IPS DF 4.7 (cell line): ENCODE measurements at regions not wholly inside any gene's neighbourhood (a gene's known extent, or its start where the extent isn't known, plus 50 kb on each side); places are given as distances from the start of the nearest gene placed in this dataset.
"Not testable (repeated sequence)": the region's sequence is repeated elsewhere in the genome, so short reads cannot be mapped to it uniquely, and the experiment has no call there.

Experiments
- DNase-seq: peaks from one replicate; pipeline ENCODE4 v3.0.0-alpha.2; 2013; ENCODE audit warnings: low spot score; ENCODE audit errors: extremely low read depth

DNA sequence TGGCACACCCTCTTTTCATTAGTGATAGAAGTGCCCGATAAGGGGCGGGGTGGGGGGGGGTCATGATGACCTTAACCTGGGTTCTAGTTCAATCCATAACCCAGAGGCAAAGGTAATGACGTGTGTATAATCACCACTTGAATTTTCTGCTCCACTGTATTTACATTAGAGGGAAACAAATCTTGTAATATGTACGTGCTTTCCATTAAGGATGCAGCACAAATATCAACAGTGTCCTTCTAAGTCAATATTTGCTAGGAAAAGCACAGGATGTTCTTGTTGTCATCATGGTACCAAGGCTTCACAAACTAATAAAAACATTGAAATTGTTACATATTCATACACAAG is 121.2 kb upstream of the SLC38A2 start:
- DNase-seq, result no peak

DNA sequence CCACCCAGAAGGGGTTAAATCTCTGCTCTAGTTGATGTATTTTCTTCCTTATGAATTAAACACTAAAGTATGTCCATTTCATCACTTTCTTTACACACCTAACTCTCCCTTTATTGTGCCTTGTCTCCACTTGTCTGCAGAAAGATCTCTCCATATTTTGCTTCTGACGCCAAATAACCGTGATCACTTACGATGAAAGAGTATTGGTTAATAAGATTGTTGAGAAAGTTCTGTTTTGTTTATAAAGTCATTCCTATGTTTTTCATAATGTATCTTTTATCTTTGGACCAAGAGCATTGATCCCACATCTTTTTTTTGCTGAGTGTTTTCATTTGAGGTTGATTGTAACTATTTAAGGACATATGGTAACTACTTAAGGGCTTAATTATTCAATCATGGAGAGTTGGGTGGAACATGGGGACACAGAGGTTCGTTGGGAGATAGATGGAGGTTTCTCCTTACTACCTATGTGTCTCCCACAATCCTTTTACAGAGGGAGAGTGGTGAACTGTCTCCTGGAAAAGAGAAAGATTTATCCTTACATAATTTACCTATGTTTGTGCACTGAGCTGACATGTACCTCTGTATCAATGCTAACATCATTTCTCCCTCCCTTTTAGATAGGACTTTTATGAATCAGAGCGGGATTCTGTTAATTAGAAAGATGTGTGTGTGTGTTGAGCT is 120.7 kb upstream of the SLC38A2 start:
- no peak for DNase-seq

DNA sequence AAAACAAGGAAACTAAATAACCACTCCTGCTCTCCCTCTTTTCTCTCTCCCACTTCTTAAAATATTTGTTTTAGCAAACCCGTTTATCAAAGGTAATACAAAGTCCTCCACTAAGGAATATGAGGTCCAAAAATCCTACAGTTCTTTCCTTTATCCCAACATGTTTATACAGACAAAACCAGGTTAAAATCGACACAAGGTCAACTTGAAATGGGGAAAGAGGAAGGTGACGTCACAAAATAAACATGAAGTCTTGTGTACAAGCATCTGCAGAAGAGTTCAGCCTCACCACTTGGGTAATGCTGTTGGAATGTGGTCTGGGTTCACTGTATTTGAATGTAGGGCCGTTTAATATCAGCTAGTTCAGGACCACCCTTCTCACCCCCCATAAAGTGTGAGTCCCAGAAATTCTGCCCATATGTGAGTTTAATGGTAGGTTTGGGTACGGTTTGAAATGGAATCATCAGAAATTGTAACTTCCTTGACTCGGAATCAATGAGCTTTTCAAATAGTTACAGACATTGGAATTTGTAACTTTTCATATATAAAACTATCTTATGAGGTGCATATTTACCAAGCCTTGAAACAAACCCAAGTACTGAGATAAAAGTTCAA is 120.0 kb upstream of the SLC38A2 start:
- no peak for DNase-seq

DNA sequence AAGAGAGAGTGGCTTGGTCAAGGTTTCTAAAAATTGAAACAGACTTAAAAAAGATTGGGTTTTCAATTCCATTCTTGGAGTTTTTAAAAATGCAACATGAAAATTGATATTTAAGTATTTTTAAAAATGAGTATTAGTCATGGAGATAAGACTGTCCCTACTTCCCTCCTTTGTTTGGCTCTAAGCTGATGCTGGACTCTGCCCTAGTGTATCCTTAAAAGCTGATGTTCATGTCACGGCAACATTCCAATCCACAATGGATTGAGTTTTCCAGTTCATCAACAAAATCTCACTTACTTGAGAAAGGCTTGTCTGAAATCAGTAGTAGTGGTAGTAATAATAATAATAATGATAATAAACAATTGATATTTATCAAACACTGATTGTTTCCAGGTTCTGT is 119.0 kb upstream of the SLC38A2 start:
- no peak for DNase-seq

DNA sequence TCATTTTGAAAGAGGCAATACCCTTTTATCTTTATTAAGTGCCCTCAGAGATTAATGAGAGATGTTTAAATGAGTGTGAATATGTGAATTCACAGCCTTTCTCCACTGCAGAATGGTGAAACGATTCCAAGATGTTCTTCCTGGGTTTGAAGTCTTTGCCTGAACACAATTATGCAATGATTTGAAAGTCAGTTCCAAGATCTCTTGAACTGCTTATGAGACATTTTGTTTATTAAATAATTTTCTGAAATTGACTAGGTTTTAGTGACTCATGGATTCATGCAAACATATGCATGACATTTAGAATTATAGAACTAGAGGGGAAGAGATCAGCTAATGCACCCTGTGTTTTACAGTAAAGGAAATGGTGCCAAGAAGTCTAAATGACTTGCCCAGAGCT is 118.1 kb upstream of the SLC38A2 start:
- no peak for DNase-seq

DNA sequence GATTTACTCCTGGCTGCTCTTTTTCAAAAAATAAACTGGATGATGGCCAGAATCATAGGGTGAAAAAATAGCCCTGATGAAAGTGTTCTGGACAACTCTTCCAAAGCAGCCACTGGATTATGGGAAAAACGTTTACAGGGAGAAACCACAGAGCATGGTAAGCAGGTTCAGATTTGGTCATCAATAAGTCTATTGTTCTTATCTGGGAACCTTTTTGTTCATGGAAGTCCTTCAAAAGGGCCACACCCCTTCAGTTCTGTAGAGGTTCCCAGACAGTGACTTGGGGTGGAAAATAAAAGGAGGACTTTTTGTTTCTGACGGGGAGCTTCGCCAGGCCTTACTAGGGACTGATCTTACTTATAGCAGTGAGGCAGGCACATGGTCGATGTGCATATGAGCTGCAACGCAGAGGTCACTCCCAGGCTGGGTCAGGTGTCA is 117.4 kb upstream of the SLC38A2 start:
- DNase-seq, result no peak

DNA sequence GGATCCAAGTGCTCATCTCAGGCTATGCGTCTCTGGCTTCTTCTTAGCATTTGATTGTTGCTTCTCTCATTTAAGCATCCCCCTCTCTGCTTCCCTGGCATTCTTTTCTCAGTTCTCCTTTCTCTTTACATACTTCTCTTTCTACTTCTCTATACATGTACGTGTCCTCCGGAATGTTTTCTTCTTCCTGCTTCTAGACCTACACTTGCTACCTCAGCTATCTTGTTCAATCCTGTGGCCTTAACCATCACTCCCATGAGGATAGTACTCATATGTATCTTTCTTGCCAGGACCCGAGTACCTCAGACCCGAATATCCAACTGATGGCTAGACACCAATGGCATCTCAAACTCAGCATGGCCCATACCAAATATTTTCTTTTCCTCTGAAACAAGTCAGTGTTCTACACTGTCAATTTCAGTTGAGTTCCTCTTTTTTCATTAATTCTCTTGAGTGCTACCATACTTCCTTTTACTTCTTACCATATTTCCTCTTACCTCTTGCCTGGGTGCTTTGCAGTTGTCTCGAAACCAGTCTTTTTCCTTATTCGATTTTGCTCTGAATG is 115.1 kb upstream of the SLC38A2 start:
- no peak for DNase-seq

DNA sequence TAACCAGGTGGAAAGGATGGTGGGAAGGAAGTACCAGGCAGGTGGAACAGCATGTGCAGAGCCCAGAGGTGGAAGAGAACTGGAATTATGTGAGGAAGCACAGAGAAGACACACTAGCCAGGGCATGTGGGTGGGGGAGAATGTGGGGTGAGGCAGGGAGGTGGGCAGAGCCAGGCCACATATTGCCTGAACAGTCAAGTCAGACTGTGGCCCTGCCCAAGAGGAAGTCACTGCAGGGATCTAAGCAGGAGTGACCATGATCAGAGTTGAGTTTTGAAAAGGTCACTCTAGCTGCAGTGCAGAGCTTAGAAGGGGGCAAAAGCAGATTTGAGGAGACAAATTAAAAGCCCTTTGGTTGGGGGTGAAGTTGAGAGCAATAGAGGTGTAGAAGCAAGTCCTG is 114.0 kb upstream of the SLC38A2 start:
- no peak for DNase-seq

DNA sequence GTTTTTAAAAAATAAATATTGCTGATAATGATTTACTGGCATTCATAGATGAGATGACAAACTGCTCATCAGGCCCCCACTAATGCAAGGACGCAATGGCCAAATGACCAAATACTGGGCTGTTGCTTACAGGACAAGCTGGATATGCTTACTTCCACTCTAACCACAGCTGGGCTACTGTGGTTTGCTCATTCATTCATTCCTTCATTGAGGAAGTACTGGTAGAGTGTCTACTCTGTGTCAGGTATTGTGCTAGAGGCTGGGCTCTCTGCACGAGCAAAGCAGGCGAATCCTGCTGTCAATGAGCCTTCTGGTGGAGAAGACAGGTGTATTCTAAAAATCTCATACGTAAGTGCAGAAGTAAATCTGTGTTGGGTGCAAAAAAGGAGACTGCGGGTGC is 113.3 kb upstream of the SLC38A2 start:
- DNase-seq, result no peak

DNA sequence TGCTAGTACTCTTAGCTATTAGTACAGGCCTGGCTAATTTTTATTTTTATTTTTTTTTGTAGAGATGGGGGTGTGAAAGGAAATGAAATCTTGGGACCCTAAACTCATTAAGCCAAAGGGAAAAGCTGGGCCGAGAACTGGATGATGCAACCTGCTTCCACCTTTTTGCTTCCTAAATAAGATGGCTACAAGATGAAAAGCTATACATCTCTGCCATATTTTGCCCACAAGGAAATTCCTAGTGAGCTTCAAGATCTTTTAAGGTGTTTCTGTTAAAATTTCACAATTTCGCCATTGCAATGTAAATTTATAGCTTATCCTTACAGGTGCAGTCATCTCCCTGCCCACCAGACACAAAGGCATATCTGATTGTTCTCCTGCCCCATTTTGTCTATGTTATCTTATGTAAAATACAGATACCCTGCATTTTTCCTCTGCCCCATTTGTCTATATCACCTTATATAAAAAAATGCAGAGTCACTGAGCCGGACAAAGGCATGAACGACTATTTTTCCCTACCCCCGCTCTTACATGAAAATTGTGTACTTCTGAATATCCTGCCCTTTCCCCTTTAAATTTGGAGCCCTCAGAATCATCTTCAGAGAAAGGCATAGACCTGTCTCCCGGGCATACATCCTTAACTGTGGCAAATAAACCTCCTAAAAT is 112.0 kb upstream of the SLC38A2 start:
- DNase-seq, result no peak

DNA sequence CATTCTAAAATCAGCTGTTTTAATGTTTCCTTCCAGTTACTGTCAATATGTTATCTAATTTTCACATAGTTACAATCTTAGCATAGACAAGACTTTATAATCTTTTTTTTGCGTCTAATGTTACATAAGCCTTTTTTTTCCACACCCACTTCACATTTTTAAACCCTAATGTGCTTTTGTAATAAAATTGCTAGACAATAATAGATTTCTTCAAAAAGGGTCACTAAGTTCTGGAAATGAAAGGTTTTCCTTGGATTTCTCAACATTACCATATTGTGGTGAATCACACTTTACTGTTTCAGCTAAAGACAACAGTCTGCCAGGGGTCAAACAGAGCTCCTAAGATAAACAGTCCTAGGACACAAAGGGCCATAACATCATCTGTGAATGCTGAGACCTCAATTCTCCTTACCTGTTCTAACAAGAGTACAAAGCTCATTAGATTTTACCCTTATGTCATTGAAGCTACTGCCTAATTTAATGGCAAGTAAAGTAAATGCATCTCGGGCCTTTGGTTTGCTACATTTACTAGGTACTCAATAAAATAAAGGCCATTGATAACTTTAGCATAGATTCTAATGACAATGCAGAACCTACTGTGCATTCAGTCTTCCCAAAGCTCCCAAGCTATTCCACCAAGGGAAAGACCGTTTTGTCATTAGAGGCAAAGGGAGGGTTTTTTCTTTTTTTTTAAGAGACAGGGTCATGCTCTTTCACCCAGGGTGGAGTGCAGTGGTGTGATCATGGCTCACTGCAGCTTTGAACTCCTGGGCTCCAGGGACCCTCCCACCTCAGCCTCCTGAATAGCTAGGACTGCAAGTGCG is 111.2 kb upstream of the SLC38A2 start:
- DNase-seq, result no peak

DNA sequence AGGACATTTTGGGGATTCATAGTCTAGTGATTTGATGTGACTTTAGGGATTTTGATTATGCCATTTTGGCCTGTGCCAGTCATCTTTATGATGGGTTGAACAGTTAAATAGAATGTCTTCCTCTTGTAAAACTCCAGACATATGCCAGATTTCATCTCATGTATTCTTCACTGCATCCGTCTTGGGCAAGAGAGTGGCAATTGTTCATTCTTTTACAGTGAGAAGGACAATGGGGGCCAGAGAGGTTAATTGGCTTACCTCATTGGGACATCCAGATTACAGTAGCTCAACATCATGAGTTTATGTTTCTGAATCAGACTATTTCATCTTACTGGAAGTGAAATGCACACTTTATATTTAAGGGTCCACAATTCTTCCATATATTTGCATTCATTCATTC is 108.2 kb upstream of the SLC38A2 start:
- DNase-seq, result no peak

DNA sequence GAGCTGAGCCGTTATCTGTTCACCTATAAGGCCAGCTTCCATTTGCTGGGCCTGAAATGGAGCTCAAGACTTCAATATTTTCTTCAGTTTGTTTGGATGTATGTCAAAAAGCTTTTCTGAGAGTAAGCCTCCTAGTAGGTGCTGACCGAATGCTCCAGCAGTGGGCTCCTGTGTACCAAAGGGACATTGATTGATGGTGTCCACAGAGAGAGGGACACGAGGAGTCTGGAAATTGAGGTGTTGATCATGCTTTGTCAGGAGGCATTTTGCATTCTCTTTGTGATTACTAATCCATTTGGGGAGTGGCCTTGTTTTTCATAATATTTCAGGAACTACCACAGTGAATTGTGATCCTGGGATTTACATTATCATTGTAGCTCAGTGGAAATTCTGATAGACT is 107.7 kb upstream of the SLC38A2 start:
- no peak for DNase-seq

DNA sequence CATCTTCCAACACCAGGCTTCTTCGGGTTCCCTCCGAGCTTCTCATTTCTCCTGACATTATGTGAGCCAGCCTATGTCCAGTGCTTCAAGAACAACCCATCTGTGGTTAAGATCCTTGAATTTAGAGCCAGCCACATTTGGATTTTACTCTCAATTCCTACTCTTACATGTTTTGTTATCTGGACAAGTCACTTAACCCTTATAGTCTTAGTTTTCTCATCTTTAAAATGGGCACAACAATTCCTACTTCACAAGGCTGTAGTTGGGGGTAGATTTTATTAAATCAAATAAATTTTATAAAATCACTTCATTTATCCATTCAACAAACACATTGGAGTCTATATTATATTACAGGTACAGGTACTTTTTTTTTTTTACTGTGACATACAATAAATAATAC is 105.5 kb upstream of the SLC38A2 start:
- DNase-seq, result no peak

DNA sequence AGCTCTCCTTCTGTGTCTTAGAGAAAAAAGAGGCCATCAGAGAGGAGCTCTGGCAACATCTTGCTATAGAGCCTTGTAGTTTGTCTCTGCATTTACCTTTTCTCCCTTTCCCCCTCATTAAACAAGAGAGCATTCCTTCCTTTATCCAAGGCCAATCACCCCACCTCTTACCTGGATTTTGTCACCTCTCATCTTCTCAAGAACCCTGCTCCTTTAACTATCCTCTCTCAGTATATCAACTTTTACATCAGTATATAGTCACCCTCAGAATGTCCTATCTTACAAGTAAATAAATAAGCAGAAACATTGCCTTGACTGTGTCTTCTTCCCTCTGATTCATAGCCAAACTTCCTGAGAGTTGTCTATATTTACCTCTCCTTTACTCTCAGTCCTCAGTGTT is 105.0 kb upstream of the SLC38A2 start:
- DNase-seq, result no peak

DNA sequence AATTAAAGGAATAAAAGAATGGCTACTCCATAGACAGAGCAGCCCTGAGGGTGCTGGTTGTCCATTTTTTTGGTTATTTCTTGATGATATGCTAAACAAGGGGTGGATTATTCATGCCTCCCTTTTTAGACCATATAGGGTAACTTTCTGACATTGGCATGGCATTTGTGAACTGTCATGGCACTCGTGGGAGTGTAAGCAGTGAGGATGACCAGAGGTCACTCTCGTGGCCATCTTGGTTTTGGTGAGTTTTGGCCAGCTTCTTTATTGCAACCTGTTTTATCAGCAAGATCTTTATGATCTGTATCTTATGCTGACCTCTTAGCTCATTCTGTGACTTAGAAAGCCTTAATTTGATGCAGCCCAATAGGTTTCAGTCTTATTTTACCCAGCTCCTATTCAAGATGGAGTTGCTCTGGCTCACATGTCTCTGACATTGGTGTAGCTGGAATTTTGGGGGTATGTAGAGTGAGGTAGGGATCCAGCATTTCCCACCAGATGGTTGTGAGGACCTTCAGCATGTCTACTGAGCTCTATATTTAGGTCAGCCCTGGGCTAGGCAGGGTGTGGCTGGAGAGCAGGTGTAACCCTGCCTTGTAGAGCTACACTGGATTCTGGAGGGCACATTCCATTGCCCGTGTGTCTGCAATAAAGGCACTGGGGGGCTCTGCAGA is 103.5 kb upstream of the SLC38A2 start:
- DNase-seq, result no peak

DNA sequence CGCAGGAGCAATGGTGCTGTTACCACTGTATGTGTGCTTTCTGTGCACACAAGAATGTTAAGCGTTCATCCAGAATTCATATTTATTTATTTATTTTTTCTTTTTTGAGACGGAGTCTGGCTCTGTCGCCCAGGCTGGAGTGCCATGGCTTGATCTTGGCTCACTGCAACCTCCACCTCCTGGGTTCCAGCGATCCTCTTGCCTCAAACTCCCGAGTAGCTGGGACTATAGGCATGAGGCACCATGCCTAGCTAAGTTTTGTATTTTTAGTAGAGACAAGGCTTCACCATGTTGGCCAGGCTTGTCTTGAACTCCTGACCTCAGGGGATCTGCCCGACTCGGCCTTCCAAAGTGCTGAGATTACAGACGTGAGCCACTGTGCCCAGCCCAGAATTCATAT is 101.8 kb upstream of the SLC38A2 start:
- DNase-seq, result not testable (repeated sequence)

DNA sequence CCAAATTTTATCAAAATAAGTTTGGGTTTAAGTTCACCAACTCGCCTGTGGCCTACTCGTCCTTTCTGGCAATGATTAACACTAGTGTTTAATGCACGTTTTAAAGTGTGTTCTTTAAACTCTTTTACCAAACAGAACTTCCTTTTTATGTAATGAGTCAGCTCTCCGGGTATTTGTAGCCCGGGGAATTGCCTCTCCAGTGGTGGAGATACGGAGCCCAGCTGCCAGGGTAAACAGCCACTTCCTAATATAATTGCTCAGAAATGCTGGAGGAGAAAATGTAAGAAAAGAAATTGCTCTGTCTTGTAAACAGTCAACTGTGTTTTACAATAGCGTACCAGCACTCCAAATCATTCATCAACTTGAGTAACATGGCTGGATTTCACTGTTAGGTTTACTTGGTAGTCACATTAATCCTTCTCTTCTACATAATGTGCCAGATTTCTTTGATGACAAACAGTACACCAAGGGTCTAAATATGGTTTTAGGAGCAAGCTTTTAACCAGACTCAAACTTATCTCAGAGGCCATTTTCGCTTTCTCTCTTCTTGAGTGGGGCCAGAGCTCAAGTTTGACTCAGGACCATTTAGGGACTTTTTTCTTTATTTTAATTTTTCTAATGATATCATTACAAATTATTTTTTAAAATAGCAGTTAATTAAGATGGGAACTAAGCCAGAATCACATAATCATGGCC is 101.2 kb upstream of the SLC38A2 start:
- no peak for DNase-seq

DNA sequence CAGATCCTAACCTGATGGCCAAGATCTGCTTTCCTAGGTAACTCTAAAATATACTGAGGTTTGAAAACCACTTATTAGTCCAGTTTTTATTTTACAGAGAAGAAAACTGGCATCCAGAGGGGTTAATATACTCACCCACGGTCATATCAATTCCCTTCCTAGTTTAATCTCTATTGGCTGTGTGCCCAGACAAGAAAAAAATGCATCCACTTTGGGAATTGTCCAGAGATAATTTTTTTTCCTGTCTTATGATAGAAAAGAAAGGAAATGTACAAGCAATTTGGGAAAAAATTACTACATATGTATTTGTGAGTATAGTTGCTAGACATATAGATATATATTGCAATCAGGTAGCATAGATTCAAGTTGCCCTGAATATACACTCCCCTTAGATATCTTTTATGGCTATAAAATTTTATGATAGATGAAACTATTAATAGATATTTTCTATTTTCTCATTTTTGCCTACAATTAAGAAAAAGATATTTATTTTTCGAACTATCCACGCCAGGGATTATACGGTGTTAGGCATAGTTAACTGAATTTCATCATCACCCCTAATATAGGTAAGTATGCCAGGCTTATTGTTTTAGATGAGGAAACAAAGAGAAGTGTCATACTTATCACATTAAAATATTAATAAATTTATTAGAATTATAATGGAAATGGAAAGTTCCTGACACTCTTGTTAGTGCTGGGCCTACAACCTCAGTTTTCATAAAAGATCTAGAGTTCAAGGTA is 100.5 kb upstream of the SLC38A2 start:
- no peak for DNase-seq

DNA sequence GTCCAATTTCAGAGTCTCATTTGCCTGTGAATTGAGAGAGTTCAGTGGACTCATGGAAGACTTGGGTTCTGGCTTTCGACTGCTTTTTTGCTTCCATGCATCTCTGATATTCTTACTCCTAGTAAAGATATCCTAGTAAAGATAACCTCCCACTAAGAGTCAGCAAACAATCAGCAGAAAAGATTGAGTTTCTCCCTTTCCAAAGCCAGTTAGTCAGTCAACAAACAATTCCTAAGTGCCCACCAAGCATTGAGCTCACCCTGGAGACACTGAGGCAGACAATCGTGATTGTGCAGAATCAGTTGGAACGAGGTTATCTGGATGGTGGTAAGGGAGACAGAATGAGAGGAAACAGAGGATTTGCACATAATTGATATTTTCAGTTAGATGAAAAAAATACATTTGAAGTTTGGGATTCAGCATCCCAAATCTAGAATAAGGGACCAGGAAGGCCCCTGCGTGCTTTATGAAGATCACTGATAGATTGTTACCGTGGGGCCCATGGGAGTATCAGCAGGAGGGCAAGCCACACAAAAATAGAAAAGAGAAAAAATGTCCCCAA is 99.7 kb upstream of the SLC38A2 start:
- no peak for DNase-seq
